ENCODE measurements at regions not wholly inside any gene's neighbourhood (a gene's known extent, or its start where the extent isn't known, plus 50 kb on each side); places are given as distances from the start of the nearest gene placed in this dataset.

DNA sequence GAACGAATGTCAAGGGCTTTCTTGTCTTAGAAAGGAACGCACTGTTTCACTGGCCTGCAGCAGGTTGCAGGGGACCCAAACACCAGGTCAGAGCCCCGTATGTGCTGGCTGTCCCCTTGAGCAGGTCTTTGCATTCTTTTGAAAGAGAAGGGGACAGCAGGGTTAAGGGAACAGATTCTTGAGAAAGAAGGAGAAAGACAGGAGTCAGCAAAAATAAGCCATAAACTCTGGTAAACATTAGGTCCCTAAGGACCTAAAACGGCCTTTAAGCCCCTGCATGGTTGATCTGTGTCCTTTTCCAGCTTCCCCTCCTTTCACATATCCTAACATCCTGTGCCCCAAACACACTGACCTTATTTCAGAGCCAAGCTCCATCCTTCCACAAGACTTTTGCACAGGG, 190.8 kb upstream of the ADRA1B start:
- DNase-seq = no peak

GRCh38 chr5:159727167-159727566, 189.1 kb upstream of the ADRA1B start:
- no peak for DNase-seq

GRCh38 chr5:159730285-159730684, 186.0 kb upstream of the ADRA1B start:
- no peak for DNase-seq

DNA sequence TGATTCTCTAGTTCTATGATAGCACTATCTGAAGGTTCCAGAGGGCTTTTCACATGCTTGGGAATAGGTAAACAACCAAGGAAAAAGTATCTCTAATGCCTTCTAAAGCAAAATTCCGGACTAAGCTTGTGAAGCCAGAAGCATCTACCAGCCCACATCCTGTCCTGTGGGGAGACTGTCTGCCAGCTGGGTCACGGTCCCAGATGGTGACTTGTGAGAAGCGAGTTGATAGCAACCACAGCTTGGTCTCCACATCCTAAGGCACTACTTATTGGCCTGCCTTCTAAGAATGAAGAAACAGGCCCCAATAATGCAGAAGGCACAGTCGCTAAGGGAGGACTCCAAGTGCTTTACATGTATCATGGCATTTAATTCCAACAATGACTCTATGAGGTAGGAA, 184.1 kb upstream of the ADRA1B start:
- DNase-seq = no peak

- no peak for DNase-seq
Measured at GRCh38 chr5:159734366-159734765, 181.9 kb upstream of the ADRA1B start.

DNA sequence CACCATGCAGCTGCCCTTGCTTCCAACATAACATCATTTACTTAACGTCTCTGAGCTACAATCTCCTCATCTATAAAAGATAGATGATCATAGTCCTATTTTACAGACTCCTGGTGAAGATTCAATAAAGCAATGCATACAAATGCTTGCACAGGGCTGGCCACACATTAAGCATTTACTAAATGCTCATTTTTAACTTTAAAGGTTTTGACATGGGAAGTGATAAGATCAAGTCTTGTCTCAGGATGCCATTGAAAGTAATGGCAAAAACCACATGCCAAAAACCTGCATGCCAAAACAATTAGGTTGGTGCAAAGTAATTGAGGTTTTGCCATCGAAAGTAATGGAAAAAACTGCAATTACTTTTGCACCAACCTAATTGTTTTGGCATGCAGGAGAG, 181.2 kb upstream of the ADRA1B start:
- no peak for DNase-seq

GRCh38 chr5:159735749-159736660, 180.3 kb upstream of the ADRA1B start:
- no peak for DNase-seq

- DNase-seq = no peak
Measured at GRCh38 chr5:159736844-159737243, 179.4 kb upstream of the ADRA1B start.

DNA sequence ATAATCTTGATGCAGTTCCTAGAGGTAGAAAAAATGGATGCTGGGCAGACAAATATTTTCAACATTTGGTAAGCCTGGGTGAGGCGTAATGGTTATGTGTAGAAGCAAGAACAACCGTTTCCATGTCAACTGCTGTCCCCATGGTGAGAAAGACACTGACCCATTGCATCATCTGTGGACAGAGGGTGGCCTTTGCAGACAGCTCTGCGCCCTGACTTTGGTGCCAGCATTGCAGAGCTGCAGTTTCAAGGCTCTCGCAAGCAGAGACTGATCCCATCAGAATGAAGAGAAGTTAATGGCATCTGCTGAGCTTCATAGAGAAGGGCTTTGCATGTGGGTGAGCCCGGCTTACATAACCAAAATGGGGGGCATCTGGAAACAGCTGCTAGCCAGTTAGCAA, 179.0 kb upstream of the ADRA1B start:
- no peak for DNase-seq

DNA sequence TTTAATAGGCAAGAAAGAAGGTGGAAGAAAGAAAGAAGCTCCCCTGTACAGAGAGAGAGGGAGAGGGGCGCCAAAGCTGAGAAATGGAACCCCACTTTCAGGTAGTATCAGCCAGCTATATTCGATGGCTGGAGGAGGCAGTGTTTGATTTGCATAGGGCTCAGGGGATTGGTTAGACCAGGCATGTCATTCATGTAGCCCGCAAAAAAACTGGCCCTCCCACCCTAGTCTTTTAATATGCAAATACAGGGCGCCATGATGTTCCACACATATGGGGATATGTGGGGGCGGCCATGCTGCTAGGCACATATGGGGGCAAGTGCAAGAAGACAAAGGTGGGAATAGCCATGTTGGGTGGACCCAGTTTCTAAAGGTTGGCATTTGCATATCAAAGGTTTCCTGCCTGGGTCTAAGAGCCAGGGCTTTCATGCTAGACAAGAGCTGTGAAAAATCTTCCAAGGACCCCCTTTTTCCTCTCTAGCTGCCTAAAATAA, 174.4 kb upstream of the ADRA1B start:
- no peak for DNase-seq

- no peak for DNase-seq
Measured at GRCh38 chr5:159743234-159743633, 173.0 kb upstream of the ADRA1B start.

DNA sequence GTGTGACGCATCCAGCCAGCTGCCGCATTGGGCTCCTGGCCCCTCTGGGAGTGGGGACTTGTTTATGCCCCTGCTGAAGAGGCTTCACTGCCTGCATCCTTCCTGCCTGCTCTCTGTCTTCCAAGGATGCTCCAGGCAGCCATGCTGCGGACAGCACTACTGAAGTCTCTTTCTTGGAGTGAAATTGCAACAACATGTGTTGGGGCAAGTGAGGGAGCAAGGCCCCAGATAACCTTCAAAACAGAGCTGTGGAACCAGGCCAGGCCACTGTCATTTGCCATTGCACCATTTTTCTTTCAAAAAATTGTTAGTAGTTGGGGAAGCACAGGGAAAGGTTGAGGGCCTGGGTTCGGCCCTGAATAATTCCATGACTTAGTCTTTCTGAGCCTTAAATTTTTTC, 169.6 kb upstream of the ADRA1B start:
- no peak for DNase-seq

- no peak for DNase-seq
Measured at GRCh38 chr5:159749146-159749545, 167.1 kb upstream of the ADRA1B start.

- no peak for DNase-seq
Measured at GRCh38 chr5:159750226-159750625, 166.1 kb upstream of the ADRA1B start.

- DNase-seq = no peak
Measured at GRCh38 chr5:159751459-159751858, 164.8 kb upstream of the ADRA1B start.

DNA sequence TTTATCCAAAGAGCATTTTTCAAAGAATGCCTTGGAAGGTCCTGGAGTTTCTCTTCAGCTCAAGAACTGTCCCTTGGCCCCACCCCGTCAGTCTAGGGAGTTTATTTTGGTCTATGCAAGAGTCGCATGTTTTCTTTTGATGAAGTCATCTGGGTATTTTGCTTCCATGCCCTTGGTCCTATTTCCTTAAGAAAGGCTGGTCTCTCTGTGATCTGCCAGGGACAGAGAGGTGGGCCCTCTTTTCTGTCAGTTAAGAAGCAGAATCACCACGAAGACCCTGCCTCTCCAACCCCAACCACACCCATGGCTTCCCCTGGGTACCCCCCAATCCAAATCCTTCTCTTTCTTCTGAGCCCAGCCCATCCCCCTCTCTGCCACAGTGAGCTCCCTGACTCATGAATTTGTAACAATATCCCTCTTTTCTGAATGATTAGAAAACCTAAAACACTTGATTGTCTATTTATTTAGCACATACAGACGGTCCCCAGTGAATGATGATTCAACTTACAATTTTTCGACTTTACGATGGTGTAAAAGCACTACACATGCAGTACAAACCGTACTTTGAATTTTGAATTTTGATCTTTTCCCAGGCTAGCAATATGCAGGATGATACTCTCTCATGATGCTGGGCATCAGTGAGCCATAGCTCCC, 163.5 kb upstream of the ADRA1B start:
- no peak for DNase-seq

DNA sequence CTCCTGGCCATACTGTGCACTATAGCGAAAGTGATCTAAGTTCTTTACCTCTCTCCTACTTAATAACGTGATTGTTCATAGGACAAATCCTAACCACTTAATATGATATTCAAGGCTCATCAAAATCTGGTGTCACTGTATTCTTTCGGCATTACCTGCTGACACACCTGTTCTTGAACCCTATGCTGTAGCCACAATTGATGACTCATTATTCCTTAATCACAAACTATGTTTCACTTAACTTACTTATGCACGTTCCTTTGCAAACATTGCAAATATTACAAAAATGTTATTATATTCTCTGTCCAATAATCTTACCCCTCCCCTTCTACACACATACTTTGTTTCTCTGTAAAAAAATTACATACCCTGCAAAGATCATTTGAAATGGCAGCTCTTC, 158.1 kb upstream of the ADRA1B start:
- no peak for DNase-seq

DNA sequence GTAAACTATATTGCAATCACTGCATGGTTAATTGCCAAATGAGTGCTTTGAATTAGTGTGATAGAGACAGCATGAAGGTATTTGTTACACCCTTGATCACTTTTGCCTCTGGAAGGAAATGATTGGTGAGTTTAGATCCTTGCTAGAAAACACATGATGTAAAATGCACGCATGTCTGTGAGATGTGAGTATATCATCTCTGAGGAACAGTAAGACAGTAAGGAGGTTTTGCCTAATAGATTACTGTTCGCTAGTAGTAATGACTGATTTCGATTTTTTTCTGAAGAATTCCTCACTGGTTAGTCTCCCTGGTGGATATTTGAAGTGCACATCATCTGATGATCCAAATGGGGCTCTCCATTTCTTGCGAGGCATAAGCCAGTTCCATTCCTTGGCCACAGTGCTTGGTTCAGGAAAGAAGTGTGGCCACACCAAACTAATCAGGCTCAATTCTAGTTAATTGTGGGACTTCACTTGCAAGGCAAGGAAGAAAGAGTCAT, 156.4 kb upstream of the ADRA1B start:
- no peak for DNase-seq

- no peak for DNase-seq
Measured at GRCh38 chr5:159762921-159763320, 153.4 kb upstream of the ADRA1B start.

GRCh38 chr5:159763562-159763961, 152.7 kb upstream of the ADRA1B start:
- DNase-seq = no peak

DNA sequence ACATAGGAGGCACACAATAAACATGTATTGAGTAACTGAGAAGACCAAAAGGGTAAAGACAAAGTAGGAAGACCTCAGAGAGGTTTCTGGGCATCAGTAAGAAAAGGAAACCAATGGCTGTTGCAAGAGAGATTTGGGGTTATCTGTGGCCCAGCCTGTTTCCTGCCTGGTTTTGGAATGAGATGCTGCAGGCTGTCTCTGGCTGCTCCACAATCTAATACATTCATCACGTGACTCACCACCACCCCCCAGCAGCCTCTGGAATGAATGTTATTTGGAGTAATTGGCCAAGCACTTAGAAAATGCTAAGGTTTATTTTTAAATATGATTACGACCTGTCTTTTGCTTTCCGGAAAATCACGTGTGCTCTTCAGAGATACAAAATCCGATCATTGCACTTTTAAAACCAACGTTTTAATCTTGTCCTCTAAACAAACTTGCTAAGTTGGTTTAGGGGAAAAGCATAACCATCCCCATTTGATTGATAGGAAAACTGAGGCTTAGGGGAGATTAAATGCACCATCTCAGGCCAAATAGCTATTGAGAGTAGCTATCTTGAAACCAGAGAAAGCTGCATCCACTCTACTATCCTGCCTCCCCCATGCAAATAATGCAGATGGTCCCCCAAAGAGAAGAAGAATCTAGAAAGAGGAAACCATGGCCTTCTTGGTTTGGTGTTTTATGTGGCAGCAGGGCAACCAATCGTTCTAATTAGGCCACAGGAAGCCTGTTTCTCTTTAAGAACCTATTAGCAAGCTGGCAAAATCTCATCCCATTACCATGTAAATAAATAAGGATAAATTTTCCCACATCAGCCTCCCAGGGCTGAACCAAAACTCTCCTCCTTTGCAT, 151.8 kb upstream of the ADRA1B start:
- DNase-seq = no peak

DNA sequence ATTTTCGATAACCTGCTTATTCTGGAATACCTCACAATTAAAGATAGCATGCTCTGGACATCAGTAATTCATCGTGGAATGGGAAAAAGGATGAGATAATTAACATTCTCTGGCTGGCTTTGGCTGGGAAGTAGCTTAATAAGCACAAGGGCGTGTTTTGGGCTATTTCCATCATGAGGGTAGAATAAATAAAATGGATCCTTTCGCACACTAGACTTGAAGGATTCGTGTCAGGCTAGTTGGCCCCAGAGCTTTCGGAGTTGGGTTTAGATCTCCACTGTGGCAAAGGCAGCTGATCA, 151.2 kb upstream of the ADRA1B start:
- no peak for DNase-seq

DNA sequence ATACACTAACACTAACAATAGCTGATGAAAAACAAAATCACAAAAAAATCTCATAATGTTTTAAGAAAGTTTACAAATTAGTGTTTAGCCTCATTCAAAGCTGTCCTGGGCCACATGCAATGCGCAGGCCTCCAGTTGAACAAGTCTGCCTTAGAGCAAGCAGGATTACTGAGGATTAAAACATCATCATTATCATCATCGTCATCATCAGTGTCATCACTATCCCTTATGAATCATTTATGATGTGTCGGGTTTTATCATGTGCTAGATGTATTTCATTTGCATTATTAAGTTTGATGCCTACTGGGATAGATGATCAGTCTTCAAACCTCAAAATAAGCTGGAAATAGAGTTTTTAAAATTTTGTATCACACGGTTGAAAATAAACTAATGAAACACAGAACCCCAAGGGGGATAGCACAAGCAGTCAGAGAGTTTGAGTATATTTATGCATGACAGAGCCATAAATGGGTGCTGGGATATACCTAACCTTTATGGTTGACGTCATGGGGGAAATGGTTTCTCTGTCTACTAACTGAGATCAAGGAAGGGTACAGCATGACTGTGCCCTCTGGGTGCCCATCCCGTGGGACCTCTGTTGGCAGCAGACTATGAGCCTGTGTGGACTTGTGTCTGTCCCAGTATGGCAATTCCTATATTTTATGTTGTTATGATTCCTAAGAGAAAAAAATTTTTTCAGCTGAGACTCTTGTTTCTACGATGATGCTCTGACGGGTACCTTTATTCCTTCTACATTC, 150.3 kb upstream of the ADRA1B start:
- DNase-seq = no peak

Data from activated CD4-positive, alpha-beta T cell treated with anti-CD3 and anti-CD28 coated beads for 1 hour (primary cell).